ENCODE measurements at regions not wholly inside any gene's neighbourhood (a gene's known extent, or its start where the extent isn't known, plus 50 kb on each side); places are given as distances from the start of the nearest gene placed in this dataset.
"Not testable (repeated sequence)": the region's sequence is repeated elsewhere in the genome, so short reads cannot be mapped to it uniquely, and the experiment has no call there.

GRCh38 chr4:44964086-44964485, 237.7 kb upstream of the GNPDA2 start:
- H4K8ac ChIP-seq (ENCODE audit: low read depth, low read length); H3K4me3 ChIP-seq (ENCODE audit: low read depth, low read length); H3K4ac ChIP-seq (ENCODE audit: low read depth, low read length); H2AK5ac ChIP-seq (ENCODE audit: low read length); H3K27me3 ChIP-seq (ENCODE audit: insufficient read depth, low read length); H3K36me3 ChIP-seq (ENCODE audit: control insufficient read depth in 1 of 2, insufficient read depth in 2 of 2, low read length in 2 of 2); H3K4me1 ChIP-seq (ENCODE audit: control insufficient read depth in 1 of 2, insufficient read depth in 2 of 2, low read length in 2 of 2); H2AFZ ChIP-seq (ENCODE audit: insufficient read depth, low read length, poor library complexity); H3K79me2 ChIP-seq (ENCODE audit: control insufficient read depth, insufficient read depth, low read length, poor library complexity); DNase-seq; H2BK120ac ChIP-seq (ENCODE audit: insufficient read depth, low read length, poor library complexity); H3K79me1 ChIP-seq (ENCODE audit: low read length); H3K14ac ChIP-seq (ENCODE audit: low read length); H3K4me2 ChIP-seq (ENCODE audit: low read length); H4K12ac ChIP-seq (ENCODE audit: low read depth, low read length); H3K18ac ChIP-seq (ENCODE audit: low read length); H3K9me3 ChIP-seq (ENCODE audit: insufficient read depth, low read depth, low read length); H4K91ac ChIP-seq (ENCODE audit: low read depth, low read length); H3K23ac ChIP-seq (ENCODE audit: low read length); H3K9ac ChIP-seq (ENCODE audit: low read length); H3K27ac ChIP-seq (ENCODE audit: low read depth, low read length); H2BK12ac ChIP-seq (ENCODE audit: low read length); H2BK5ac ChIP-seq (ENCODE audit: low read depth, low read length, poor library complexity): not testable (repeated sequence)
- no CpG with 5 or more reads among the region's 5 CpGs for WGBS (ENCODE audit: extremely low coverage, insufficient coverage, insufficient read length)

GRCh38 chr4:44961001-44961755, 234.8 kb upstream of the GNPDA2 start:
- Histone ChIP-seq H2BK5ac (ENCODE audit: low read depth, low read length, poor library complexity) (no peak overlapping the region), H3K4me2 (ENCODE audit: low read length) (no peak overlapping the region), H3K14ac (ENCODE audit: low read length) (no peak overlapping the region), H3K36me3 (ENCODE audit: control insufficient read depth in 1 of 2, insufficient read depth in 2 of 2, low read length in 2 of 2) (no peaks in the 10 kb centered on the region), H3K27ac (ENCODE audit: low read depth, low read length) (no peak overlapping the region), H3K23ac (ENCODE audit: low read length) (no peak overlapping the region), H3K4me3 (ENCODE audit: low read depth, low read length) (no peak overlapping the region), H4K8ac (ENCODE audit: low read depth, low read length) (no peak overlapping the region), H3K9me3 (ENCODE audit: insufficient read depth, low read depth, low read length) (peaks cover 3% of the 10 kb centered on the region), H2AFZ (ENCODE audit: insufficient read depth, low read length, poor library complexity) (no peak overlapping the region), H4K12ac (ENCODE audit: low read depth, low read length) (no peak overlapping the region), H3K79me2 (ENCODE audit: control insufficient read depth, insufficient read depth, low read length, poor library complexity) (no peaks in the 10 kb centered on the region), H3K4ac (ENCODE audit: low read depth, low read length) (no peak overlapping the region), H3K18ac (ENCODE audit: low read length) (no peak overlapping the region), H3K27me3 (ENCODE audit: insufficient read depth, low read length) (no peaks in the 10 kb centered on the region), H3K79me1 (ENCODE audit: low read length) (no peaks in the 10 kb centered on the region), H3K9ac (ENCODE audit: low read length) (no peak overlapping the region), H2BK12ac (ENCODE audit: low read length) (no peak overlapping the region), H2AK5ac (ENCODE audit: low read length) (no peak overlapping the region), H4K91ac (ENCODE audit: low read depth, low read length) (no peak overlapping the region), H2BK120ac (ENCODE audit: insufficient read depth, low read length, poor library complexity) (no peak overlapping the region), H3K4me1 (ENCODE audit: control insufficient read depth in 1 of 2, insufficient read depth in 2 of 2, low read length in 2 of 2) (no peaks in the 10 kb centered on the region)
- no CpG with 5 or more reads among the region's 1 CpG for WGBS (ENCODE audit: extremely low coverage, insufficient coverage, insufficient read length)
- DNase-seq = no peak

- H3K4me3 ChIP-seq (ENCODE audit: low read depth, low read length) = no peak overlapping the region
- H3K4me2 ChIP-seq (ENCODE audit: low read length) = no peak overlapping the region
- H3K9ac ChIP-seq (ENCODE audit: low read length) = no peak overlapping the region
- H3K18ac ChIP-seq (ENCODE audit: low read length) = no peak overlapping the region
- H2BK12ac ChIP-seq (ENCODE audit: low read length) = no peak overlapping the region
- H3K14ac ChIP-seq (ENCODE audit: low read length) = no peak overlapping the region
- H3K27me3 ChIP-seq (ENCODE audit: insufficient read depth, low read length) = no peaks in the 10 kb centered on the region
- H4K12ac ChIP-seq (ENCODE audit: low read depth, low read length) = no peak overlapping the region
- H3K4me1 ChIP-seq (ENCODE audit: control insufficient read depth in 1 of 2, insufficient read depth in 2 of 2, low read length in 2 of 2) = no peaks in the 10 kb centered on the region
- H3K36me3 ChIP-seq (ENCODE audit: control insufficient read depth in 1 of 2, insufficient read depth in 2 of 2, low read length in 2 of 2) = no peaks in the 10 kb centered on the region
- H3K9me3 ChIP-seq (ENCODE audit: insufficient read depth, low read depth, low read length) = no peaks in the 10 kb centered on the region
- no peak overlapping the region for H3K4ac ChIP-seq (ENCODE audit: low read depth, low read length)
- no peaks in the 10 kb centered on the region for H3K79me1 ChIP-seq (ENCODE audit: low read length)
- no peak overlapping the region for H2BK120ac ChIP-seq (ENCODE audit: insufficient read depth, low read length, poor library complexity)
- H2AK5ac ChIP-seq (ENCODE audit: low read length) = no peak overlapping the region
- H4K8ac ChIP-seq (ENCODE audit: low read depth, low read length) = no peak overlapping the region
- DNase-seq = no peak
- no peak overlapping the region for H2AFZ ChIP-seq (ENCODE audit: insufficient read depth, low read length, poor library complexity)
- no CpG with 5 or more reads among the region's 3 CpGs for WGBS (ENCODE audit: extremely low coverage, insufficient coverage, insufficient read length)
- no peaks in the 10 kb centered on the region for H3K79me2 ChIP-seq (ENCODE audit: control insufficient read depth, insufficient read depth, low read length, poor library complexity)
- no peak overlapping the region for H3K27ac ChIP-seq (ENCODE audit: low read depth, low read length)
- no peak overlapping the region for H4K91ac ChIP-seq (ENCODE audit: low read depth, low read length)
- H3K23ac ChIP-seq (ENCODE audit: low read length) = no peak overlapping the region
- H2BK5ac ChIP-seq (ENCODE audit: low read depth, low read length, poor library complexity) = no peak overlapping the region
Measured at GRCh38 chr4:44931720-44932119, 205.4 kb upstream of the GNPDA2 start.

- no peak overlapping the region for H2BK120ac ChIP-seq (ENCODE audit: insufficient read depth, low read length, poor library complexity)
- no peaks in the 10 kb centered on the region for H3K36me3 ChIP-seq (ENCODE audit: control insufficient read depth in 1 of 2, insufficient read depth in 2 of 2, low read length in 2 of 2)
- no peak overlapping the region for H2AK5ac ChIP-seq (ENCODE audit: low read length)
- no peak overlapping the region for H3K14ac ChIP-seq (ENCODE audit: low read length)
- no peak overlapping the region for H4K12ac ChIP-seq (ENCODE audit: low read depth, low read length)
- WGBS (ENCODE audit: extremely low coverage, insufficient coverage, insufficient read length) = no CpG with 5 or more reads among the region's 2 CpGs
- no peak overlapping the region for H4K8ac ChIP-seq (ENCODE audit: low read depth, low read length)
- no peaks in the 10 kb centered on the region for H3K4me1 ChIP-seq (ENCODE audit: control insufficient read depth in 1 of 2, insufficient read depth in 2 of 2, low read length in 2 of 2)
- no peak overlapping the region for H2BK12ac ChIP-seq (ENCODE audit: low read length)
- H3K27ac ChIP-seq (ENCODE audit: low read depth, low read length) = no peak overlapping the region
- no peak for DNase-seq
- no peaks in the 10 kb centered on the region for H3K79me1 ChIP-seq (ENCODE audit: low read length)
- H3K27me3 ChIP-seq (ENCODE audit: insufficient read depth, low read length) = no peaks in the 10 kb centered on the region
- H3K4me3 ChIP-seq (ENCODE audit: low read depth, low read length) = no peak overlapping the region
- H2AFZ ChIP-seq (ENCODE audit: insufficient read depth, low read length, poor library complexity) = no peak overlapping the region
- H3K9me3 ChIP-seq (ENCODE audit: insufficient read depth, low read depth, low read length) = no peaks in the 10 kb centered on the region
- H3K79me2 ChIP-seq (ENCODE audit: control insufficient read depth, insufficient read depth, low read length, poor library complexity) = no peaks in the 10 kb centered on the region
- no peak overlapping the region for H3K18ac ChIP-seq (ENCODE audit: low read length)
- H3K4ac ChIP-seq (ENCODE audit: low read depth, low read length) = no peak overlapping the region
- no peak overlapping the region for H2BK5ac ChIP-seq (ENCODE audit: low read depth, low read length, poor library complexity)
- H4K91ac ChIP-seq (ENCODE audit: low read depth, low read length) = no peak overlapping the region
- no peak overlapping the region for H3K4me2 ChIP-seq (ENCODE audit: low read length)
- H3K9ac ChIP-seq (ENCODE audit: low read length) = no peak overlapping the region
- H3K23ac ChIP-seq (ENCODE audit: low read length) = no peak overlapping the region
Measured at GRCh38 chr4:44928785-44929184, 202.4 kb upstream of the GNPDA2 start.

Data from trophoblast cell (in vitro differentiated cells and primary cell).